ENCODE measurements at regions not wholly inside any gene's neighbourhood (a gene's known extent, or its start where the extent isn't known, plus 50 kb on each side); places are given as distances from the start of the nearest gene placed in this dataset.

GRCh38 chr21:35360870-35361570, 311.9 kb upstream of the RUNX1 start:
- no peak for DNase-seq

GRCh38 chr21:35359076-35359475, 310.0 kb upstream of the RUNX1 start:
- DNase-seq = peak; percentile 32

- DNase-seq = no peak
Measured at GRCh38 chr21:35358008-35358407, 308.9 kb upstream of the RUNX1 start.

GRCh38 chr21:35357041-35357780, 308.1 kb upstream of the RUNX1 start:
- DNase-seq = no peak

GRCh38 chr21:35354078-35354477, 305.0 kb upstream of the RUNX1 start:
- no peak for DNase-seq

- DNase-seq = no peak
Measured at GRCh38 chr21:35352793-35353192, 303.7 kb upstream of the RUNX1 start.

- DNase-seq = no peak
Measured at GRCh38 chr21:35352066-35352770, 303.1 kb upstream of the RUNX1 start.

GRCh38 chr21:35351434-35351833, 302.3 kb upstream of the RUNX1 start:
- DNase-seq = no peak

- no peak for DNase-seq
Measured at GRCh38 chr21:35350965-35351364, 301.9 kb upstream of the RUNX1 start.

GRCh38 chr21:35349376-35350080, 300.4 kb upstream of the RUNX1 start:
- peak; percentile 54 for DNase-seq

GRCh38 chr21:35348686-35349085, 299.6 kb upstream of the RUNX1 start:
- no peak for DNase-seq

GRCh38 chr21:35346697-35347096, 297.6 kb upstream of the RUNX1 start:
- no peak for DNase-seq

- DNase-seq = no peak
Measured at GRCh38 chr21:35345954-35346353, 296.9 kb upstream of the RUNX1 start.

GRCh38 chr21:35344582-35344981, 295.5 kb upstream of the RUNX1 start:
- DNase-seq = no peak

- no peak for DNase-seq
Measured at GRCh38 chr21:35343046-35343819, 294.1 kb upstream of the RUNX1 start.

- DNase-seq = no peak
Measured at GRCh38 chr21:35342440-35342839, 293.3 kb upstream of the RUNX1 start.

- no peak for DNase-seq
Measured at GRCh38 chr21:35340273-35340672, 291.2 kb upstream of the RUNX1 start.

- DNase-seq = no peak
Measured at GRCh38 chr21:35338881-35339632, 290.0 kb upstream of the RUNX1 start.

- no peak for DNase-seq
Measured at GRCh38 chr21:35338281-35338680, 289.2 kb upstream of the RUNX1 start.

GRCh38 chr21:35337573-35337972, 288.5 kb upstream of the RUNX1 start:
- DNase-seq = no peak

- DNase-seq = no peak
Measured at GRCh38 chr21:35336534-35336933, 287.4 kb upstream of the RUNX1 start.
